ENCODE measurements at regions not wholly inside any gene's neighbourhood (a gene's known extent, or its start where the extent isn't known, plus 50 kb on each side); places are given as distances from the start of the nearest gene placed in this dataset.

GRCh38 chr15:98385752-98386381 lies 262.5 kb upstream of the IGF1R start:
- no peaks in the 10 kb centered on the region for H4K20me1 ChIP-seq (ENCODE audit: low read depth, low read length)
- H3K36me3 ChIP-seq (ENCODE audit: low read length): no peaks in the 10 kb centered on the region
- no peaks in the 10 kb centered on the region for H3K79me2 ChIP-seq (ENCODE audit: insufficient read depth, low read length)
- no peak overlapping the region for H2AFZ ChIP-seq (ENCODE audit: low read depth, low read length, severe bottlenecking)
- no peak overlapping the region for H3K4me2 ChIP-seq (ENCODE audit: low read depth, low read length, poor library complexity, severe bottlenecking)
- H3K4me3 ChIP-seq (ENCODE audit: insufficient read depth, low read length, poor library complexity, severe bottlenecking): no peak overlapping the region
- no peak overlapping the region for H3K27ac ChIP-seq (ENCODE audit: low read depth, low read length)
- H3K9me2 ChIP-seq (replicated peaks; ENCODE audit: insufficient read depth, low read length): no peaks in the 10 kb centered on the region
- TF ChIP-seq CTCF (IDR thresholded peaks at IDR 0.05; ENCODE audit: insufficient read depth, low read length, poor library complexity, severe bottlenecking) (no peak), EZH2phosphoT487 (conservative IDR thresholded peaks at IDR 0.05; ENCODE audit: low read length) (no peak)
- no peak overlapping the region for H3K9ac ChIP-seq (ENCODE audit: low read length)
- no peaks in the 10 kb centered on the region for H3F3A ChIP-seq (ENCODE audit: insufficient read depth)
- no peaks in the 10 kb centered on the region for H3K27me3 ChIP-seq (ENCODE audit: low read length)
- H3K9me3 ChIP-seq (ENCODE audit: insufficient read depth, low read length): no peaks in the 10 kb centered on the region

GRCh38 chr15:98386561-98386960 lies 261.8 kb upstream of the IGF1R start:
- Histone ChIP-seq H3K36me3 (ENCODE audit: low read length) (no peaks in the 10 kb centered on the region), H3F3A (ENCODE audit: insufficient read depth) (no peaks in the 10 kb centered on the region), H3K4me2 (ENCODE audit: low read depth, low read length, poor library complexity, severe bottlenecking) (no peak overlapping the region), H2AFZ (ENCODE audit: low read depth, low read length, severe bottlenecking) (no peak overlapping the region), H4K20me1 (ENCODE audit: low read depth, low read length) (no peaks in the 10 kb centered on the region), H3K27me3 (ENCODE audit: low read length) (no peaks in the 10 kb centered on the region), H3K9me2 (replicated peaks; ENCODE audit: insufficient read depth, low read length) (no peaks in the 10 kb centered on the region), H3K27ac (ENCODE audit: low read depth, low read length) (no peak overlapping the region), H3K9me3 (ENCODE audit: insufficient read depth, low read length) (no peaks in the 10 kb centered on the region), H3K79me2 (ENCODE audit: insufficient read depth, low read length) (no peaks in the 10 kb centered on the region), H3K4me3 (ENCODE audit: insufficient read depth, low read length, poor library complexity, severe bottlenecking) (no peak overlapping the region), H3K9ac (ENCODE audit: low read length) (no peak overlapping the region)
- no peak for TF ChIP-seq CTCF (IDR thresholded peaks at IDR 0.05; ENCODE audit: insufficient read depth, low read length, poor library complexity, severe bottlenecking)
- TF ChIP-seq EZH2phosphoT487 (conservative IDR thresholded peaks at IDR 0.05; ENCODE audit: low read length): no peak

GRCh38 chr15:98387866-98388265 lies 260.5 kb upstream of the IGF1R start:
- no peaks in the 10 kb centered on the region for H3K9me2 ChIP-seq (replicated peaks; ENCODE audit: insufficient read depth, low read length)
- no peaks in the 10 kb centered on the region for H3K79me2 ChIP-seq (ENCODE audit: insufficient read depth, low read length)
- H3F3A ChIP-seq (ENCODE audit: insufficient read depth): no peaks in the 10 kb centered on the region
- no peak overlapping the region for H3K4me2 ChIP-seq (ENCODE audit: low read depth, low read length, poor library complexity, severe bottlenecking)
- H4K20me1 ChIP-seq (ENCODE audit: low read depth, low read length): no peaks in the 10 kb centered on the region
- H2AFZ ChIP-seq (ENCODE audit: low read depth, low read length, severe bottlenecking): no peak overlapping the region
- no peak overlapping the region for H3K9ac ChIP-seq (ENCODE audit: low read length)
- no peak for TF ChIP-seq EZH2phosphoT487 (conservative IDR thresholded peaks at IDR 0.05; ENCODE audit: low read length)
- no peak for TF ChIP-seq CTCF (IDR thresholded peaks at IDR 0.05; ENCODE audit: insufficient read depth, low read length, poor library complexity, severe bottlenecking)
- H3K27me3 ChIP-seq (ENCODE audit: low read length): no peaks in the 10 kb centered on the region
- H3K4me3 ChIP-seq (ENCODE audit: insufficient read depth, low read length, poor library complexity, severe bottlenecking): no peak overlapping the region
- no peaks in the 10 kb centered on the region for H3K36me3 ChIP-seq (ENCODE audit: low read length)
- H3K27ac ChIP-seq (ENCODE audit: low read depth, low read length): no peak overlapping the region
- no peaks in the 10 kb centered on the region for H3K9me3 ChIP-seq (ENCODE audit: insufficient read depth, low read length)
